PC-9 (cell line): ENCODE measurements at regions not wholly inside any gene's neighbourhood (a gene's known extent, or its start where the extent isn't known, plus 50 kb on each side); places are given as distances from the start of the nearest gene placed in this dataset.

Source experiments
- BruUV-seq: library from RNA; stranded (reverse); fragments of 400-500 nt; replicated peaks from 2 replicates; lab custom pipeline; 2021; lab: Mats Ljungman, UMichigan
- CTCF ChIA-PET: fragments of 300-600 bp; sonication (Branson Sonifier 250); formaldehyde crosslinking; loops from one replicate; lab custom pipeline; 2022; ENCODE audit warnings: antibody characterized with exemption; lab: Charles Lee
- POLR2A ChIA-PET: fragments of 300-600 bp; sonication (Branson Sonifier 250); formaldehyde crosslinking; loops from one replicate; lab custom pipeline; 2022; ENCODE audit warnings: antibody characterized with exemption; ENCODE audit not compliant: unreplicated experiment; lab: Charles Lee
- DNase-seq, 2 experiments: peaks; one replicate each; pipeline versions ENCODE4 v3.0.0 to v3.0.0-alpha.2; 2015 to 2022; ENCODE audit warnings: mixed read lengths in 1 of 2
- H2AFZ ChIP-seq: fragments of 200-600 bp; sonication (generic); 2 replicates; pipeline ENCODE4 v1.8.1; 2017; ENCODE audit warnings: antibody characterized with exemption
- H3F3A ChIP-seq: fragments of 200-600 bp; sonication (generic); 2 replicates; pipeline ENCODE4 v1.8.1; 2017; ENCODE audit warnings: antibody characterized with exemption, mild to moderate bottlenecking, low read depth; ENCODE audit not compliant: insufficient read depth
- H3K27ac ChIP-seq: fragments of 200-600 bp; sonication (generic); 2 replicates; pipeline ENCODE4 v1.6.1; 2016; ENCODE audit warnings: mixed run types
- H3K27me3 ChIP-seq: fragments of 200-600 bp; sonication (generic); 2 replicates; pipeline ENCODE4 v1.6.1; 2016; ENCODE audit warnings: low read depth, mixed run types; ENCODE audit not compliant: insufficient read depth
- H3K36me3 ChIP-seq: fragments of 200-600 bp; sonication (generic); 2 replicates; pipeline ENCODE4 v1.6.1; 2016; ENCODE audit warnings: low read depth, mixed run types
- H3K4me1 ChIP-seq: fragments of 200-600 bp; sonication (generic); replicated peaks from 2 replicates; pipeline ENCODE4 v1.6.1; 2016; ENCODE audit warnings: mixed run types; ENCODE audit not compliant: insufficient read depth
- H3K4me2 ChIP-seq: fragments of 200-600 bp; sonication (generic); 2 replicates; pipeline ENCODE4 v1.6.1; 2017; ENCODE audit warnings: mixed run types
- H3K4me3 ChIP-seq: fragments of 200-600 bp; sonication (generic); 2 replicates; pipeline ENCODE4 v1.6.1; 2016; ENCODE audit warnings: mixed run types
- H3K79me2 ChIP-seq: fragments of 200-600 bp; sonication (generic); 2 replicates; pipeline ENCODE4 v1.6.1; 2017; ENCODE audit warnings: low read depth, mixed run types
- H3K9me2 ChIP-seq: fragments of 200-600 bp; sonication (generic); 2 replicates; pipeline ENCODE4 v1.8.1; 2017; ENCODE audit warnings: mild to moderate bottlenecking; ENCODE audit not compliant: insufficient read depth
- H3K9me3 ChIP-seq: fragments of 200-600 bp; sonication (generic); 2 replicates; pipeline ENCODE4 v1.8.1; 2016; ENCODE audit warnings: low read depth; ENCODE audit not compliant: insufficient read depth
- H4K20me1 ChIP-seq: fragments of 200-600 bp; sonication (generic); 2 replicates; pipeline ENCODE4 v1.8.1; 2017; ENCODE audit not compliant: insufficient read depth
- EZH2 ChIP-seq: fragments of 200-600 bp; sonication (generic); IDR thresholded peaks from 2 replicates; pipeline ENCODE4 v1.8.0; 2017; ENCODE audit warnings: antibody characterized with exemption, low read depth
- intact Hi-C: fragments of 100-400 bp; cut with micrococcal nuclease; formaldehyde crosslinking; loops from one replicate; pipeline ENCODE4 v1.10.0; 2022; ENCODE audit not compliant: unreplicated experiment
- TF ChIP-seq, protein P1 (sequence below): fragments of 200-600 bp; sonication (generic); conservative IDR thresholded peaks from 2 replicates; pipeline ENCODE4 v1.6.1; 2017; ENCODE audit warnings: mixed run types, antibody characterized with exemption, mild to moderate bottlenecking, moderate library complexity

DNA sequence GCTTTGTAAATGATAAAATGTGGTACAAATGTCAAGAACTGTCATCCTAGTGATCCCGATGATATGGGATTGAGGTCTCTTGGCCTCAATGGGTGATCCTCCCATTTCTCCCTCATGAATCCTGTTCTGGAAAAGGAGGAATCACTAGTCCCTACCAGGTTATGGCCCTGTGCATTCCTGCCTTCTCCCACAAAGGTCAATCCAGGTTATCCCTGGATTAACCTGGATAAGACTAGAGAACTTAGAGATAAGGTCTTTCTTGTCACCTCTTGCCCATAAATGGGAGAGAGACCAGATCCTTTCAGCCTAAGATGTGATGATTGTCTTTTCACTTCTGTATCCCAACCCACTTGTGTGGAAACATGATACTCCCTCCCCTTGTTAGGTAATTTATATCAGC, 396.7 kb downstream of the BUD13 start:
- no peaks in the 10 kb centered on the region for H3K9me3 ChIP-seq
- intact Hi-C loops = no loop called here
- H3K4me3 ChIP-seq = no peak overlapping the region
- no peak overlapping the region for H2AFZ ChIP-seq
- CTCF ChIA-PET = no interaction called here
- BruUV-seq = no TSS peak
- no peak overlapping the region for H3K4me2 ChIP-seq
- H3F3A ChIP-seq = no peaks in the 10 kb centered on the region
- H3K4me1 ChIP-seq = no peaks in the 10 kb centered on the region
- no peak overlapping the region for H3K27ac ChIP-seq
- no peaks in the 10 kb centered on the region; the same call in 1 of the 2 replicates for H4K20me1 ChIP-seq
- DNase-seq = no peak
- no peaks in the 10 kb centered on the region for H3K9me2 ChIP-seq
- TF ChIP-seq EZH2 = no peak
- TF ChIP-seq, protein P1, sequence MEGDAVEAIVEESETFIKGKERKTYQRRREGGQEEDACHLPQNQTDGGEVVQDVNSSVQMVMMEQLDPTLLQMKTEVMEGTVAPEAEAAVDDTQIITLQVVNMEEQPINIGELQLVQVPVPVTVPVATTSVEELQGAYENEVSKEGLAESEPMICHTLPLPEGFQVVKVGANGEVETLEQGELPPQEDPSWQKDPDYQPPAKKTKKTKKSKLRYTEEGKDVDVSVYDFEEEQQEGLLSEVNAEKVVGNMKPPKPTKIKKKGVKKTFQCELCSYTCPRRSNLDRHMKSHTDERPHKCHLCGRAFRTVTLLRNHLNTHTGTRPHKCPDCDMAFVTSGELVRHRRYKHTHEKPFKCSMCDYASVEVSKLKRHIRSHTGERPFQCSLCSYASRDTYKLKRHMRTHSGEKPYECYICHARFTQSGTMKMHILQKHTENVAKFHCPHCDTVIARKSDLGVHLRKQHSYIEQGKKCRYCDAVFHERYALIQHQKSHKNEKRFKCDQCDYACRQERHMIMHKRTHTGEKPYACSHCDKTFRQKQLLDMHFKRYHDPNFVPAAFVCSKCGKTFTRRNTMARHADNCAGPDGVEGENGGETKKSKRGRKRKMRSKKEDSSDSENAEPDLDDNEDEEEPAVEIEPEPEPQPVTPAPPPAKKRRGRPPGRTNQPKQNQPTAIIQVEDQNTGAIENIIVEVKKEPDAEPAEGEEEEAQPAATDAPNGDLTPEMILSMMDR = no peak
- no peaks in the 10 kb centered on the region for H3K36me3 ChIP-seq
- POLR2A ChIA-PET = no interaction called here
- no peaks in the 10 kb centered on the region for H3K79me2 ChIP-seq
- H3K27me3 ChIP-seq = no peaks in the 10 kb centered on the region

DNA sequence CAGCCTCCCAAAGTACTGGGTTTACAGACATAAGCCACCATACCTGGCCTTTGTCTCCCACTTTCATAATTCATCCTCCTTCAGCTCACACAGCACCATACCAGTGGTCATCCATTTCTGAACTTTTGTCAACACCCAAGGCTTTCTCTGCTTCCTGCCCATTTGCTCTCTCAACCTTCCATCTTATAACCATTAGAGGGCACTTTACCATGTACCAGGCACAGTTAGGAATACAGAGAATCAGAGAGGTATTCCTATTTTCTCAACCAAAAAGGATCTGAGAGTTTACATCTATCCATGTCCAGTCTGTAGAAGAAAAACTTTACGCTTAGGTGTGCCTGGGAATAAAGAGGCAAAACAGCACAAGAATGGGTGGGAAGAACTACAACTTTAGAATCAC, 397.6 kb downstream of the BUD13 start:
- Histone ChIP-seq H3F3A (no peaks in the 10 kb centered on the region), H3K4me3 (no peak overlapping the region), H3K9me3 (no peaks in the 10 kb centered on the region), H3K4me2 (no peak overlapping the region), H3K27me3 (0 out of 2 replicates have a peak, but pooled peaks cover 3% of the 10 kb centered on the region), H2AFZ (no peak overlapping the region), H3K27ac (no peak overlapping the region), H3K36me3 (no peaks in the 10 kb centered on the region), H3K9me2 (no peaks in the 10 kb centered on the region), H4K20me1 (no peaks in the 10 kb centered on the region; the same call in 1 of the 2 replicates), H3K79me2 (no peaks in the 10 kb centered on the region), H3K4me1 (no peaks in the 10 kb centered on the region)
- BruUV-seq = no TSS peak
- intact Hi-C loops = no loop called here
- DNase-seq = no peak
- TF ChIP-seq EZH2 = no peak
- TF ChIP-seq, protein P1 = no peak
- ChIA-PET POLR2A (interaction anchor here (0.5 kb wide), 1 partner anchor 1277 kb away, joined by 8 read pairs; no protein-coding TSS in a partner anchor), CTCF (no interaction called here)

DNA sequence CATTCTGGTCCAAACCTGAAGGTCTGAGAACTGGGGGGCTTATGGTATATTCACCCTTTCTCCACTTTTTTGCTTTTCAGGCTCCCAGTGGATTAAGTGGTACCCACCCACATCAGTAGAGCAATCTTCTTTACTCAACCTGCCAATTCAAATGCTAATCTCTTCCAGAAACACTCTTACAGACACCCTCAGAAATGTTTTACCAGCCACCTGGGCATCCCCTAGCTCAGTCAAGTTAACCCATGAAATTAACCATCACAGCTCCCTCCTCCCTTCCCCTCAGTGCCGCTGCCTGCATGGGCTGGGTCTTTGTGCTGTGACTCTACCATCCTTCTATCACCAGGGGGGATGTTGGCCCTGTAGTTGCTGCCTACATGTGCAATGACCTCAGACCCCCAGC, 398.7 kb downstream of the BUD13 start:
- Histone ChIP-seq H3K4me2 (no peak overlapping the region), H3K79me2 (no peaks in the 10 kb centered on the region), H2AFZ (no peak overlapping the region), H3K9me3 (no peaks in the 10 kb centered on the region), H3K27ac (no peak overlapping the region), H3K4me3 (no peak overlapping the region), H4K20me1 (no peaks in the 10 kb centered on the region; the same call in 1 of the 2 replicates), H3K9me2 (no peaks in the 10 kb centered on the region), H3K4me1 (no peaks in the 10 kb centered on the region), H3K36me3 (no peaks in the 10 kb centered on the region), H3K27me3 (0 out of 2 replicates have a peak, but pooled peaks cover 3% of the 10 kb centered on the region), H3F3A (no peaks in the 10 kb centered on the region)
- no peak for DNase-seq
- TF ChIP-seq, protein P1 = no peak
- TF ChIP-seq EZH2 = no peak
- intact Hi-C loops = no loop called here
- POLR2A ChIA-PET = no interaction called here
- CTCF ChIA-PET = no interaction called here
- BruUV-seq = no TSS peak
